ENCODE measurements at regions not wholly inside any gene's neighbourhood (a gene's known extent, or its start where the extent isn't known, plus 50 kb on each side); places are given as distances from the start of the nearest gene placed in this dataset.

- Histone ChIP-seq H3K79me2 (ENCODE audit: low read length) (no peaks in the 10 kb centered on the region), H2AFZ (ENCODE audit: low read length) (no peak overlapping the region), H3K4me1 (ENCODE audit: insufficient read depth, low read length) (no peaks in the 10 kb centered on the region), H3K9me3 (ENCODE audit: low read length) (peaks cover 7% of the 10 kb centered on the region), H3K27me3 (ENCODE audit: low read length) (peaks cover 24% of the 10 kb centered on the region), H3K36me3 (ENCODE audit: low read depth, low read length) (no peaks in the 10 kb centered on the region), H4K20me1 (ENCODE audit: low read length) (no peaks in the 10 kb centered on the region), H3K9ac (ENCODE audit: low read length) (no peak overlapping the region), H3F3A (ENCODE audit: low read length, unreplicated experiment) (no peaks in the 10 kb centered on the region), H3K27ac (ENCODE audit: low read length) (no peak overlapping the region), H3K4me3 (ENCODE audit: low read length) (no peak overlapping the region), H3K4me2 (ENCODE audit: low read length) (no peak overlapping the region), H3K9me2 (replicated peaks; ENCODE audit: low read length) (no peaks in the 10 kb centered on the region)
- CTCF ChIA-PET = no interaction called here
- ATAC-seq = no peak
- DNase-seq = no peak
- POLR2A ChIA-PET (ENCODE audit: unreplicated experiment) = no interaction called here
- BruUV-seq (replicated peaks) = no TSS peak
- intact Hi-C loops (cut with micrococcal nuclease) = no loop called here
- TF ChIP-seq CTCF (conservative IDR thresholded peaks at IDR 0.05; ENCODE audit: low read depth, low read length) = no peak
- no peak for TF ChIP-seq EZH2 (IDR thresholded peaks at IDR 0.05; ENCODE audit: low read length, unreplicated experiment)
- no peak for TF ChIP-seq EZH2phosphoT487 (IDR thresholded peaks at IDR 0.05; ENCODE audit: borderline replicate concordance, low read length)
Measured at GRCh38 chr11:95570845-95571244, 218.7 kb downstream of the FAM76B start.

GRCh38 chr11:95569207-95569606, 220.4 kb downstream of the FAM76B start:
- ATAC-seq (no peak), DNase-seq (no peak)
- H3F3A ChIP-seq (ENCODE audit: low read length, unreplicated experiment) = no peaks in the 10 kb centered on the region
- CTCF ChIA-PET = no interaction called here
- no peaks in the 10 kb centered on the region for H3K79me2 ChIP-seq (ENCODE audit: low read length)
- H3K9me2 ChIP-seq (replicated peaks; ENCODE audit: low read length) = no peaks in the 10 kb centered on the region
- no peaks in the 10 kb centered on the region for H3K36me3 ChIP-seq (ENCODE audit: low read depth, low read length)
- H3K9me3 ChIP-seq (ENCODE audit: low read length) = peaks cover 7% of the 10 kb centered on the region
- H2AFZ ChIP-seq (ENCODE audit: low read length) = no peak overlapping the region
- peaks cover 24% of the 10 kb centered on the region for H3K27me3 ChIP-seq (ENCODE audit: low read length)
- H4K20me1 ChIP-seq (ENCODE audit: low read length) = no peaks in the 10 kb centered on the region
- H3K9ac ChIP-seq (ENCODE audit: low read length) = no peak overlapping the region
- TF ChIP-seq EZH2phosphoT487 (IDR thresholded peaks at IDR 0.05; ENCODE audit: borderline replicate concordance, low read length) (no peak), EZH2 (IDR thresholded peaks at IDR 0.05; ENCODE audit: low read length, unreplicated experiment) (no peak), CTCF (conservative IDR thresholded peaks at IDR 0.05; ENCODE audit: low read depth, low read length) (no peak)
- no peak overlapping the region for H3K4me3 ChIP-seq (ENCODE audit: low read length)
- POLR2A ChIA-PET (ENCODE audit: unreplicated experiment) = no interaction called here
- H3K4me2 ChIP-seq (ENCODE audit: low read length) = no peak overlapping the region
- no peaks in the 10 kb centered on the region for H3K4me1 ChIP-seq (ENCODE audit: insufficient read depth, low read length)
- intact Hi-C loops (cut with micrococcal nuclease) = no loop called here
- H3K27ac ChIP-seq (ENCODE audit: low read length) = no peak overlapping the region
- BruUV-seq (replicated peaks) = no TSS peak

GRCh38 chr11:95568281-95568680, 221.3 kb downstream of the FAM76B start:
- ATAC-seq = no peak
- Histone ChIP-seq H4K20me1 (ENCODE audit: low read length) (no peaks in the 10 kb centered on the region), H3K36me3 (ENCODE audit: low read depth, low read length) (no peaks in the 10 kb centered on the region), H3K27ac (ENCODE audit: low read length) (no peak overlapping the region), H3K4me3 (ENCODE audit: low read length) (no peak overlapping the region), H3K9ac (ENCODE audit: low read length) (no peak overlapping the region), H3K79me2 (ENCODE audit: low read length) (no peaks in the 10 kb centered on the region), H3K9me3 (ENCODE audit: low read length) (peaks cover 7% of the 10 kb centered on the region), H3F3A (ENCODE audit: low read length, unreplicated experiment) (no peaks in the 10 kb centered on the region), H3K4me2 (ENCODE audit: low read length) (no peak overlapping the region), H3K9me2 (replicated peaks; ENCODE audit: low read length) (no peaks in the 10 kb centered on the region), H3K4me1 (ENCODE audit: insufficient read depth, low read length) (no peaks in the 10 kb centered on the region), H2AFZ (ENCODE audit: low read length) (no peak overlapping the region), H3K27me3 (ENCODE audit: low read length) (peaks cover 24% of the 10 kb centered on the region)
- TF ChIP-seq EZH2 (IDR thresholded peaks at IDR 0.05; ENCODE audit: low read length, unreplicated experiment) (no peak), CTCF (conservative IDR thresholded peaks at IDR 0.05; ENCODE audit: low read depth, low read length) (no peak), EZH2phosphoT487 (IDR thresholded peaks at IDR 0.05; ENCODE audit: borderline replicate concordance, low read length) (no peak)
- ChIA-PET CTCF (no interaction called here), POLR2A (ENCODE audit: unreplicated experiment) (no interaction called here)
- DNase-seq = no peak
- BruUV-seq (replicated peaks) = no TSS peak
- intact Hi-C loops (cut with micrococcal nuclease) = no loop called here
